Dermis blood vessel endothelial cell (primary cell): ENCODE measurements at regions not wholly inside any gene's neighbourhood (a gene's known extent, or its start where the extent isn't known, plus 50 kb on each side); places are given as distances from the start of the nearest gene placed in this dataset.

Experiments
- DNase-seq: peaks from one replicate; pipeline ENCODE4 v3.0.0; 2010

GRCh38 chr3:161156936-161157335 lies 51.8 kb upstream of the B3GALNT1 start:
- no peak for DNase-seq

GRCh38 chr3:161161603-161162002 lies 56.5 kb upstream of the B3GALNT1 start:
- DNase-seq, result no peak

- peak; percentile 42 for DNase-seq
Observed at GRCh38 chr3:161163297-161163696, 57.8 kb upstream of the NMD3 start.

DNA sequence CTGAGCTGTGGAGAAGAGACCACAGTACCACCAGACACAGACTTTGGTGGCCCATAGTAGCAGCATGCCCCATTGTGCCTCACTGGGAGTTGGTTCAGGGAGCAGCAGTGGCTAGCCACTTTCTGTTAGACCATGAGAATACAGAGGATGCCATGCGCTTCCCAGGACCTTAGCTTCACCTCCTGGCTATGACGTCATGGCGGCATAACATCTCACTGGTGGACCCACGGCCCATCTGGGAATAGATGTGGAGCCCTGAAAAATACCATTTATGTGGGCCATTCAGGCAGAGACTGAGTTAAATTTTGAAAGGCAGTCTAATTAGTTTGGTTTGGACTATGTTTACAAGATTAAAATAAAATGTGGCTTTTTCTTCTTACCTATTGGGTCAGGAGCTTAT lies 55.1 kb upstream of the NMD3 start:
- DNase-seq, result no peak

- peak; percentile 89 for DNase-seq
Observed at GRCh38 chr3:161171113-161171512, 50.0 kb upstream of the NMD3 start.
